ENCODE measurements at regions not wholly inside any gene's neighbourhood (a gene's known extent, or its start where the extent isn't known, plus 50 kb on each side); places are given as distances from the start of the nearest gene placed in this dataset.

GRCh38 chr6:140341272-140341671, 966.8 kb upstream of the CITED2 start:
- TF ChIP-seq CTCF (IDR thresholded peaks at IDR 0.05; ENCODE audit: insufficient read depth, low read depth, low read length) (no peak), EZH2 (IDR thresholded peaks at IDR 0.05; ENCODE audit: insufficient read depth, low read length) (no peak)
